Mucosa of gallbladder (tissue), 1 donor: ENCODE measurements at regions not wholly inside any gene's neighbourhood (a gene's known extent, or its start where the extent isn't known, plus 50 kb on each side); places are given as distances from the start of the nearest gene placed in this dataset.
A peak's percentile ranks its signal among the peaks of the same experiment; 100 is the strongest.
"Not testable (repeated sequence)": the region's sequence is repeated elsewhere in the genome, so short reads cannot be mapped to it uniquely, and the experiment has no call there.

Experiments
- DNase-seq: peaks from one replicate; pipeline ENCODE4 v3.0.0-alpha.2; 2020; ENCODE audit warnings: low spot score
- donor health status: DM: no; HTN: no; CAD: no.

DNA sequence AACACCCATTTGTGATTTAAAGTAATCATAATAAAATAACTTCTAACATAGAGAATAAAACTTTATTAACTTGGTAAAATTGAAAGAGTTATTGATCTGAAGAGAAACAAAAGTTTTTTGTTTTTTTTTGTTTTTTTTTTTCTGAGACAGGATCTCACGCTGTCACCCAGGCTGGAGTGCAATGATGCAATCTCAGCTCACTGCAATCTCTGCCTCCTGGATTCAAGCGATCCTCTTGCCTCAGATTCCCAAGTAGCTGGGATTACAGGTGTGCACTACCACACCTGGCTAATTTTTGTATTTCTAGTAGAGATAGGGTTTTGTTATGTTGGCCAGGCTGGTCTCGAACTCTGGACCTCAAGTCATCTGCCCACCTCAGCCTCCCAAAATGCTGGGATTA is 116.5 kb upstream of the SPATA31D4 start:
- not testable (repeated sequence) for DNase-seq

DNA sequence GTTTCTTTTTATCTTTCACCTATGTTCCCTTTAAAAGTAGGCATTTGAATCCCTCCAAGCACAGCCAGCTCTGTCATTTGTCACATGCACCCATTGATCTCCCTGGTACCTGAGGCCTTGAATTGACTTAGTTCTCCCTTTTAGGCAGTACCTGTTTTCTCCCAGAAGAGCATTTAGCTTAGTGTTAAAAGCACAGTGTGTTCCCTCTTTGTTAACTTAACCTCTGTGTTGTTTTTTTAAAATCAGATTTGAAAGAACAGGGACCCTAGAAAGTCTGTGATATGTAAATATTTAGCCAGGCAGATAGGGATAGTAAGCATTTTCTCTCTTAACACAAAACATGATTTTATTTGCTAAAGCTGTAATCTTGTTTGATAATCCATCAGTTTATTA is 113.8 kb upstream of the SPATA31D4 start:
- no peak for DNase-seq

DNA sequence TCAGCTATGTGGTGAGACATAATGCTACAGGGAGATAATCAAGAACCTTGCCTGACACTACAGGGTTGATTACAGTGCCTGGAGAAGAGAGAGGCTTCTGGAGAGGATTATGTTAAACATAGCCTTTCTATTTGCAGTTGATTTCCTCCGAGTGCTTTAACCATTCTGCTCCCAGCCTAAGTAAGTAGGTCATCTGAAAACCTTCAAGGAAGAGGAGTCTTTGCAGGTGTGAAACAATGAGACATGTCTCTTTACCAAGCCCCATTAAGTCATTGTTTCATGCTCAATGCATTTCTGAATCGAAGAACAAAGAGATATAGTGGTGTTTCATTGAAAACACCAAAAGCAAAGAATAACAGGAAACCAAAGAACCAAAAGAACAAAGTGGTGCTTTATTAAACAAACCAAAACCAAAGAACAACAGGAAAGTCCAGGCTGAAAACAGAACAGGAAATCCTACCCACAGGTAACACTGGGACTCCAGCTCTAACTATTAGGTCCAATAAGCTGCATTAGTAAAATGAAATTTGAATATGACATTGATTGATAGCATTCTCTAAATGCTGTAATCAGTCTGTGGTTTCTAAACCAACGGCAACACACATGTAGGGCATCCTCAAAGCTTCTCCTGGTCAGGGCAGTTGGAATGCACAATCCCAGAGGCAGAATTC is 113.3 kb upstream of the SPATA31D4 start:
- no peak for DNase-seq

DNA sequence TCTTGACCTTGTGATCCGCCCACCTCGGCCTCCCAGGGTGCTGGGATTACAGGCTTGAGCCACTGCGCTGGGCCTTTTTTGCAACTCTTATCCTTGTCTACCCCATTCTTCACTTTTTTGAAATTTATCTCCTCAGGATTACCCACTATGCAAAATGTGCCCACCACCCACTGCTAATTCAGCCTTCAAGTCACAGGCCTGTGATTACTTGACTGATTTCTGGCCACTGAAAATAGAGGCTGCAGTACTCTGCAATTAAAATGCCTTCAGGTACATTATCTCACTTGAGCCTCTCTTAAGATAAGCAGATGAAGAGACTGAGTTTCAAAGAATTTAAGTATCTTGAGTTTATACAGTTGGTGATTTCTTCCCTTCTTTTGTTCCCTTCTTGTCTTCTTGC is 112.4 kb upstream of the SPATA31D4 start:
- DNase-seq = no peak

DNA sequence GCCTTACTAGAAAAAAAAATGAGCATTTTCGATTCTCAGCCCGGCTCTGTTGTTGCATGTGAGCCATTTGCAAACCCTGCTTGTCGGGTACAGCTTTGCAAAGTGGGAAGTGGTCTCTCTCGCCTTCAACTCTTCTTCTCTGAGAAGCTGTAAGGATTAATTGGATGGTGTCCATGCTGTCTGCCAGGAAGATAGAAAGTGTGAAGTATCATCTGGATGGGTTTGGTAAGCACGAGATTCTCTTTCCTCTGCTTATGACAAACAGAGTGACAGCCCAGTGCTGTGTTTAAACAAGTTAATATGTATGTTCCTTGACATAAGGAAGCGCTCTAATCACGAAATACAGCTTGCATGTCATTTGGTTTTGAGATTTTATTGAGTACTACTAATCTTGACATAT is 109.1 kb upstream of the SPATA31D4 start:
- no peak for DNase-seq

DNA sequence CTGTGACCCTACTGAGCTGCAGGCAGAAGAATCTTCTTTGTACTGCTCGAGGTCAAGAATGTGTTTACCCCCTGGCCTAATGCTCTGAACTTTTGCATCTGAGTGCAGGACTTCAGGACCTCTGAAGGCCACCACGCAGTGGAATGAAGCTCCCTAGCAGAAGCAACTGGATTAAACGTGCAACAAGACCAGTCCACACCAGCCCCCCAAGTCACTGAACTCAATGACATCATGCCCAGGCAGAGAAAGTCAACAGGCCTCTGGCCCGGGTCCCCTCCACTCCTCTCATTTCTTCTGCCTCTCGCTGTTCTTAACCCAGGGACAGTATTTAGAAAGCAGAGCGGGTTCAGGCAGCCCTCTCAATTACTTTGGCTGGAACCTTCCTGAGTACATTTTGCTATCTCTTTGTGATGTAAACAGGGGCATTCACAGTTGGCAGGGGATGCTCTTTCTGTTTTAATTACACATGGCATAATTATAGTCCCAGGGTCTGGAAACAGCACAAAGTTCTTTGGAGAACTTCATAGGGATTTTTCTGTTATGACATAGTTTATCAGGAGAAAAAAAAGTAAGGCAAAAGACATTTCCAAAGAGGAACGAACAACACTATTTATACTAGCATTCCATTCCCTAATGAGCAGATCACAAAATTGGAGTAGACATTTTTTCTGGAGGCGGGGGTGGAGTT is 108.2 kb upstream of the SPATA31D4 start:
- DNase-seq = no peak

DNA sequence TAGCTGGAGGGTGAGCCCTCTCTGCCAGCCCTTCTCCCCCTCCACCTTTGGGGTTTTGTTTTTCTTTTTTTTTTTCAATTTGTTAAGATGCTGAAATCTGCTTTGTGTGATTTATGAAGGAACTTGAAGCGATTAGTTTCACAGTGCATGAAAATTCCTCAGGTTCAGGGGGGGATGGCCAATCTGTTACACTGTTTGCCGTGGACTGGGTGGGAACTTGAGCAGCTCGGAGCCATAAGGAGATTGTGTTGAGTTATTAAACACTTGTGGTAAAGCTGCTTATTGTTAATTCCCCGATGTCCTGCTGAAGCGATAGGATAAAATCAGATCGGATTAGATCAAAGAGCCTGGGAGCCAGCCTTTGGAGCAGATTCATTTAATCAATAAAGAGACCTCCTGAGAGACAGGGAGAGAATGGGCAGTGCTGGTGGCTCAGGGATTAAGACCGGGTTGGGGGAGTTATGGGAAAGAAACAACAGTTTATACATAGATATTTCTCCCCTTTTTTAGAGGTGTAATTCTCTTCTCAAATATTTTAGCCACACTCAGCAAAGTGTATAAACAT is 105.8 kb upstream of the SPATA31D4 start:
- no peak for DNase-seq

DNA sequence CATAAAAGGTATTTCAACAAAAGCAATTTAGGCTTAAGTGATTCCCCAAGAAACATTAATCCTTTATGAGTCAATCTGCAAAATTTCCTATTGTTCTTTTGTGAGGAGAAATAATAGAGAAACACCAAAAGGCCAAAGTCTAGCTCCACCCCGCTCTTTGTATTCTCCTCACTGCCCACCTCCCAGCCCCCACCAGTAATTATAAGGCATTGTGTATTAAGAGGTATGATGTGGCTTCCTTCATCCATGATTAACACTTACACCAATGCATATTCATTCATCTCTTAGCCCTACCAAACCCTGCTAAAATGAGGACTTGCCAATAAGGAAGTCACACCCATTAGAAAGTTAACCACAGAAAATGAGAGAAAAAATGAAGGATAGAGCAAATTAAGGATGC is 105.3 kb upstream of the SPATA31D4 start:
- no peak for DNase-seq

DNA sequence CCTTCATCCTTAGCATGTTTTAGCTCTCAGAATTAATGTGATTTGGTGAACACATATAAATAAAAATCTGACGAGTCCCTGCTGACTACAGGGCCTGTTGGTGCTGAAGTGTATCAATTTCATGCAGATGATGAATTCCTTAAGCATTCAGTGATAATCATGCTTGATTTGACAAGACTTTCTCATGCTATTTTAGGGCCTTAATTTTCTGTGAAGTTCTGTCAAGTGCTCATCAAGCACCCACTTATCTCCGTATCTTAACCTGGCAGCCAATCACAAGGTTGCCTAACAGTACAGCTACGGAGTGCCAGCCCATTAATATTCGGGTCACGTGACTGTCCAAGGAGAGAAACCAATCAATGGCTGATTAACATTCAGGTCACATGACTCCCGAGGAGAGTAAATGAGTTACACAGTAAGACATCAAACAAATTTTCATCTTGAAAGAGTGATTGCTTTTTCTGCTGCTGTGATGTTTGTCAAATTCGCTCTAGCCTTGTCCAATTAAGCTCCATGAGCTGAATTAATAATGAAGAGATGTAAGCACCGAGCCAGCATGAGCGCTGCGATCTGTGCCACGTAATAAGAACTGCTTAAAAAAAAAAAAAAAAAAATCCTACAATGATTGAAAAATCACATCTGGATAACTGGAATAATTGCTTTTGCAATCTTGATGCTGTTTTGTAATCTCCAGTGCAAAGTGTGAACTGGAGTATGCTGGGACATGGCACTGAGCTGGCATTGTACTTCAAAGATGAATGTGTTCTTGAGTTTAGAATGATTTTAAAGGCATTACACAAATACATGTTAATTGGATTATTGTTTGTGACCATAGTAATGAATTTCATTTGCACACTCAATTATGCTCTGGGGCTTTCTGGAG is 104.3 kb upstream of the SPATA31D4 start:
- DNase-seq = no peak

DNA sequence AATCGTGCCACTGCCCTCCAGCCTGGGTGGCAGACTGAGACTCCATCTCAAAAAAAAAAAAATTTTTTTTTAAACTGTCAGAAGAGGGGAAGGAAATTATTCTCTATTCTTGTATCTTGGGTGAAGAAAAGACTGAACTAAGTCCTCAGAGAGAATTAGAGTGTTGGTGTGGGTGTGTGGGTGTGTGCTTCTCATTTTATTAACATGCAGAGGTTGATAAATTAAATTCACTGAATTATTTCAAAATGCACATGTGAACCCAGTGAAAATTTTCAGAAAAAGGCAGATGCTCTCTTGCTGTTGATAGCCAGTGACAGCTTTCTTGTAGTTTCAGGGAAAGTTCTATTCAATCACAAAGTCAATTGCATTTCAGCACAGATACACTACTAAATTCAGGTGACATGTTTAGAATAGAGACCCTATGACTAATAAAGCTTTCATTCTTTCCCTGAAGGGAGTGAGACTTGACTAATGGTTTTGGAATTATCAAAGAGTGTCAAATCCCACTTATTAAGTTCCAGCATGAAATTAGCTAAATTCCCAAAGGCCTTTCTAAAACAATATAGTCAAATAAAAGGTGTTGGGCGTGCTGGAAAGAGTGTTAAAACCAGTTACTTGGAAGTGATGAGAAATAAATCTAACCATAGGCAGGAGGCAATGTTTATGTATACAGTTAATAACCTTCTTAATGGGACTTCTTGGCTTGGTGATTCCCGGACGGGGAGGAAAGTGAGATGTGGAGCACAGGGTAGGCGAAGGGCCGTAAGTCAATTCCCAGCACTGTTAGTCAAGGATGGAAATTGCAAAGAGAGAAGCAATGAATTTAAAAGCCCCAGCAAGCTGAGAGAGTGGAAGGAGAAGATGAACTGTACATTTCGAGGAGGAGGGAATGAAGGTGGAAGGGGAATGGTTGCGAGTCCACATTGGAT is 103.2 kb upstream of the SPATA31D4 start:
- no peak for DNase-seq

DNA sequence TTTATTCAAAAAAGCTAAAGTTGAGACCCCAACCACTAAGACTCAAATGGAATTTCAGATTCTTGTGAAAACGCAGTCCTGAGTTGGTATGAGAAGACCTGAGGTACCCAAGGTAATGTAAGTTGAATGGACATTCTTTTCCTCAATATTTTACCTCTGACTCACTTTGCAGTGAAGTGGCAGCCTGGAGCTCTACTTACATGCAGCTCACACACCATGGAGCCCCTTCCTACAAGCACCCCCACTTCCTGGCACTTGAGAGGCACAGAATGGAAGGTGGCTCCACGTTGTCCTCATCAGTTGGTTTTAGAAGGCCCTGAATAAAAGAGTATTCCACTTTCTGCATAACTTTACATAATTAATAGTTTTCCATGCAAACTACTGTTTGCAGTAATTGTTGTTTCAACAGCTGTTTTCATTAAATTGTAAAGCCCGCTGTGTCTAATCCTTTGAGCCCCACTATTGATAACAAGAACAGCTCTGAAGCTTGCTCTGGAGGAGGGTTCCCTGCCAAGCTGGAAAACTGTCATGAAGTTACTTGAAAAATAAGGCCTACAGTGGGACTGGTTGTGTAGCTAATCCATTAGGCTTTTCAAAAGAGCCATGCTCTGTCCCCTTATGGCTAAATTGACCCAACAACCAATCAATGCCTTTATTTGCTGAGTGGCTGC is 102.2 kb upstream of the SPATA31D4 start:
- no peak for DNase-seq

DNA sequence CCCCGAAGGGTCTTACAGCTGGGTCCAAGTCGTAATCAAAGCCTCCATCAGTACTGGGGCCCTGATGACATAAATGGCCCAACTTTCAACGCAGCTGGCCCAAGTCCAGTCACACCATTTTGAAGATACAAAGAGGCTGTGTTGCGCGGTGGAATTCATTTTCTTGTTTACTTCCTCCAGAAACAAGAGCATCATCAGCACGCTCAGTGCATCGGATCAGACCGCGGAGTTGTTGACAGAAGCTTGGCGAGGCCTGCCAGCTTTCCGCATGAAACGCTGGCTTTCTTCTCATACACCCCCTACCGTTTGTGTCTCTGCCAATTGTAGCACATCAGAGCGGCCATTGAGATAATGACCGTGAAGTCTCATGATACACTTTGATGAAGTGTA is 101.7 kb upstream of the SPATA31D4 start:
- peak; percentile 56 for DNase-seq

DNA sequence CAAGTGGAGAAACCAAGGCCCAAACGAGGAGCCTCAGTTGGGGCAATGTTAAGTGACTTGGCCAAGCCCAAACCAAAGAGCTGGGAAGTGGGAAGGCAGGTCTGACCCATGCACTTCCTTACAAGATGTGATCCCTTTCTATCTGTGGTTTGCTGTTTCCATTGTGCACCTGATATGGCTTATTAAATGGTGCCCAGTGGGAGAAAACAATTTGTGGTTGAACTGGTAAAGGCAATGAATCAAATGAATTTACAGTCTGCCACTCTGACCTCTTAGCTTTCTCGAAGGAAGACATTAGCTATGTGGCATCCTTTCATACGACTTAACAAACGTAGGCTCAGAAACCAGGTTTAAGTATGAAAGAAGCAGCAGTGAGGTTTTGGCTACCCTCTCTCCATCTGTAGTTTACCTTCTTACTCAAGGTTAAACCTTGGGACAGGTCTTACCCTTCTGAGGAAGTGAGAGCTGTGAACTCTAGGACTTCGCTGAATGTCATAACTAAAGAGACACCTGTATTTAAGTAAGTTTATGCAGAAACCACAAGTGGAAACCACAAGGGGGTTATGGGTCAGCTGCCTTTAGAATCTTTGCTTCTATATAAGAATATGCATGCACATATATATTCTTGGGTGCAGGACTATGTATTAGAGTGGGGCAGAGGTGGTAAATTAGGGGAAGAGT is 100.5 kb upstream of the SPATA31D4 start:
- DNase-seq = no peak

DNA sequence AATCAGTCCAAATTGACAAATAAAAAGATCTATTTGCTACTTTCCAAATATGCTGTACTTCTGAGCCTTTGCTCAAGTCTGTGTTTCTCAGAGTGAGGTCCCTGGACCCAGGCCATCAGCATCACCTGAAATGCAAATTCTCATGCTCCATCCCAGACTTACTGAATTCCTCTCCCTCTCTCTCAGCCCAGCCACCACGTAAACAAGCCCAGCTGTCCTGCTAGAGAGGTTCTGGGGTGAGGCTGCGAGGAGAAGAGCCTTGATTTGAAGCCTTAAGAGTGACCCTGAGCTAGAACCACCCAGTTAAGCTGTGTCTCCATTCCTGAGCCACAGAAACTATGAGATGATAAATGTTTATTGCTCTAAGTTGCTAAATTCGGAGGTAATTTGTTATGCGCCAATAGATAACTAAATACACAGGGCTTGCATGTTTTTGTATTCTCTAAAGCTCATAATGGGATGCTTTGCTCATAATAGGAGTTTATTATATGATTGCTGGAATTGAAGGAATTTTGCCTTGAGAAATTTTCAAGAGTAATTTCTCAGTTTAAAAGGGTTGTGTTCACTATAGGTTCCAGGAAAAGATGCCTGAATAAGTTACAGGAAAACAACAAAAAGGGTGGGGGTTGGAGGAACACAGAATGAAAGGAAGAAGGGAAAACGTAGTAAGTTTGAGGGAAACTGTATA is 98.9 kb upstream of the SPATA31D4 start:
- DNase-seq = no peak

DNA sequence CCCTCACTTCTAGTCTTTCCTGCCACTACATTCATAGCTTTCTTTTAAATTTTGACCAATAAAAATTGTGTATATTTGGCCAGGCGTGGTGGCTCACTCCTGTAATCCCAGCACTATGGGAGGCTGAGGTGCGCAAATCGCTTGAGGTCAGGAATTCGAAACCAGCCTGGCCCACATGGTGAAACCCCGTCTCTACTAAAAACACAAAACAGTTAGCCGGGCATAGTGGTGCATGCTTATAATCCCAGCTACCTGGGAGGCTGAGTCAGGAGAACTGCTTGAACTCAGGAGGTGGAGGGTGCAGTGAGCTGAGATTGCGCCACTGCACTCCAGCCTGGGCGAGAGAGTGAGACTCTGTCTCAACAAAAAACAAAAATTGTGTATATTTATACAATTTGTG is 97.8 kb upstream of the SPATA31D4 start:
- DNase-seq = not testable (repeated sequence)

DNA sequence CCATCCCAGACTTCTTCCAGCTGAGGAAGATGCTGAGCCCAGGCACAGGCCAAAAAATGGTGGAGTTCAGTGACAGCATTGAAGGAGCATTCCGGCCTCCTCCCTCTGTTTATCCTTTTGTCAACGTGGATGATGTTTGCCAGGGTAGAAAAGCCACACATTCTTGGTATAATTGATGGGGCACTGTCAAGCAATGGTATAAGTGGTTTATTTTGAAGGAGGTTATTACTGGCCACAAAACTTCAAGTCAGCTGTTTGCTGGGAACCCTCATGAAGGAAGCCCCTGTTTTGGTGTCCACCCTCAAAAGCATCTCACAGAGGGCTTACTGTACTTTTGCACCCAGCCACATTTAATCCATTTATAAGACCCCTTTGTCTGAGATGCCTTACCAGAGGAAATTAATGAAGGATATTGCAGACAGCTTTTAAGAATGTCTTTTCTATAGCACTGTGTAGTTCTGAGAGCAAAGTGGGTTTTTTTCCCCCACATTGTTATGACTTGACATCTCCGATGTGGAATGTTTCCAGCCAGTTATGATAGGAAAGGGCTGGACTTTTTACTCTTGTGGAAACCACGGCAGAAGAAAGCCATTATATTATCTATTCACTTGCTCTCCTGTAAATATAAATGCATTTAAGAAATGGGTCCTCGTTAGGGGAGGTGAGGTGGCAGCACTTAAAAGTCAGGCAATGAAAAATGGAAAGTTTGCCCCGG is 95.5 kb upstream of the SPATA31D4 start:
- no peak for DNase-seq

DNA sequence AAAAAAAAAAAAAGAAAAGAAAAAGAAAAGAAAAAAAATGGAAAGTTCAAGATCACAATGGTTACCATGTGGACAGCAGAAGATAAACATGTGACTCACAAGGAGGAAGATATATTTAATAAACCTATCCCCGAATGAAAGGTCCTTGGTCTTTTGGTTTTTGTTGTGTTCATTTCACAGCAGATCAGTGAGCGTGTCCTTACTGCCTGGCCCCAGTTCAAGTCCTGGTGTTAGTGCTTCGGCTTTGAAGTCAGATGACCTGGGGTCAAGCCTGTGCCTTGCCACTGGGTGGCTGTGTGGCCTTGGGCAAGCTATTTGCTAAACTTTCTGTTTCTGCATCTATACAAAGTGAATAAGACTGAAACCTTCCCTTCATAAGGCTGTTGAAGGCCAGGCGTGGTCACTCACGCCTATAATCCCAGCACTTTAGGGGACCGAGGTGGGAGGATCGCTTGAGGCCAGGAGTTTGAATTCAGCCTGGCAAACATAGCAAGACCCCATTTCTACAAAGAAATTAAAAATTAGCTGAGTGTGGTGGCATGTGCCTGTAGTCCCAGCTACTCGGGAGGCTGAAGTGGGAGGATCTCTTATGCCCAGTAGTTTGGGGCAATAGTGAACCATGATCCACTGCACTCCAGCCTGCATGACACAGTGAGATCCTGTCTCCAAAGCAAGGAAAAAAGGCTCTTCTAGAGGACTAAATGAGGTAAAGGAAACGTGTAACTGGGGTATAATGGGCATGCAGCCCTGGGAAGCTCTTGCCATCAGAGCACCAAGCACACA is 94.5 kb upstream of the SPATA31D4 start:
- DNase-seq = peak; percentile 31

DNA sequence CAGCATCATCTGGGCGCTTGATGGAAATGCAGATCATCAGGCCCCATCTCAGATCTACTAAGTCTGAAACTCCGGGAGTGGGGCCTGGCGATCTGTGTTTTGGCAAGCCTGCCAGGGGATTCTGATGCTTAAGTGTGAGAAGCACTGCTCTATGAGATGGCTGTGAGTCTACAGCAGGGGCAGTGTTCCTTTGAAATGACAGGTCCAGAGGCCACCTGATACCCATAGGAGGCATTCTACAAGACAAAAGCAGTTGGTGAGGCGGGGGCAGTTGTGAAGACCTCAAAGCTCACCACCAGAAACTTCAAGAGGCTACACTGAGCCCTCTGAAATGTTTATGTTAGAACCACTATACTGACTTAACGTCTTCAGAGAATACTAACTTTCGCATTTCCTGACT is 86.9 kb upstream of the SPATA31D4 start:
- no peak for DNase-seq
